ENCODE measurements at regions not wholly inside any gene's neighbourhood (a gene's known extent, or its start where the extent isn't known, plus 50 kb on each side); places are given as distances from the start of the nearest gene placed in this dataset.

DNA sequence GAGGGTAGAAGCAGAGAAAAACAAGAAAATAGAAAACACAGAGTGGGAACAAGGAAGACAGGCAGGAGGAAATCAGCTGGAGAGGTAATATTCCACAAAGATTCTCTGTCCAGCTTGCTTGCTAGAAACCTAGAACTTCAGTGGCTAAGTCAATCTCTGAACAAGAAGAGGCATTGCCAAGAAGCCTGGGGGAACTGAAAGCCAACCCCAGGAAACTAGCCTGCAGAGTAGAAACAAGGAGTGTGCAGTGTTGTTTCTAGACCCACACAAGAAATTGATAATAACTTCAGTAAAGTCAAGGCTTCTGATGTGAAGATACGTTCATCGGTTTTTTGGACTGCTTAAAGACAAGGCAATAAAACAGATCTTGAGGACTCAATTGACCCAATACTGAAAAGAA, 234.5 kb upstream of the MAP3K1 start:
- Mint-ChIP-seq H3K4me1 (peaks cover 8% of the 10 kb centered on the region), H3K9me3 (peaks cover 10% of the 10 kb centered on the region), H3K27ac (no peak overlapping the region), H3K36me3 (ENCODE audit: low read depth) (peaks cover 12% of the 10 kb centered on the region), H3K4me3 (no peak overlapping the region), H3K27me3 (peaks cover 7% of the 10 kb centered on the region)
- ChIA-PET POLR2A (no interaction called here), CTCF (interaction anchor here (0.9 kb wide), 1 partner anchor 26 kb away, joined by 3 read pairs; no protein-coding TSS in a partner anchor)
- no peak for DNase-seq

DNA sequence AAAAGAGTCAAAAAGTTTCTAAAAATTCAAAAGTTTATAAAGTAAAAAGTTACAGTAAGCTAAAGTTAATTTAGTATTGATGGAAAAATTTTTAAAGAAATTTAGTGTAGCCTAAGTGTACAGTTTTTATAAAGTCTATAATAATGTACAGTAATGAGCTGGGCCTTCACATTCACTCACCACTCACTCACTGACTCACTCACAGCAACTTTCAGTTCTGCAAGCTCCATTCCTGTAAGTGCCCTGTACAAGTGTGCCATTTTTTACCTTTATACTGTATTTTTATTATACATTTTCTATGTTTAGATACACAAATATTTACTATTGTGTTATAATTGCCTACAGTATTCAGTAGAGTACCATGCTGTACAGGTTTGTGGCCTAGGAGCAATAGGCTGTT, 239.5 kb upstream of the MAP3K1 start:
- peaks cover 3% of the 10 kb centered on the region for H3K27me3 Mint-ChIP-seq
- no peak overlapping the region for H3K27ac Mint-ChIP-seq
- H3K9me3 Mint-ChIP-seq: peaks cover 14% of the 10 kb centered on the region
- DNase-seq: no peak
- H3K4me3 Mint-ChIP-seq: no peak overlapping the region
- H3K36me3 Mint-ChIP-seq (ENCODE audit: low read depth): peaks cover 9% of the 10 kb centered on the region
- POLR2A ChIA-PET: no interaction called here
- no peaks in the 10 kb centered on the region for H3K4me1 Mint-ChIP-seq
- CTCF ChIA-PET: interaction anchor here (0.7 to 0.9 kb wide), 2 partner anchors 9 to 20 kb away, joined by 3 read pairs; no protein-coding TSS in a partner anchor

DNA sequence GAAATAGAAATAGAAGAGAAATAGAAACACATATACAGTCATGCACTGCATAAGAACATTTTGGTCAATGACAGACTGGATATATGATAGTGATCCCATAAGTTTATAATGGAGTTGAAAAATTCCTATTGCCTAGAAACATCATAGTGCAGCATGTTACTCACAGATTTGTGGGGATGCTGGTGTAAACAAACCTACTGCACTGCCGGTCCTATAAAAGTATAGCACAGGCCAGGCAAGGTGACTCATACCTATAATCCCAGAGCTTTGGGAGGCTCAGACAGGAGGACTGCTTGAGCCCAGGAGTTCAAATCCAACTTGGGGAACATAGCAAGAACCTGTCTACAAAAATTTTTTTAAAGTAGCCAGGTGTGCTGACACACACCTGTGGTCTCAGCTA, 240.6 kb upstream of the MAP3K1 start:
- no peak for DNase-seq
- H3K9me3 Mint-ChIP-seq: peaks cover 14% of the 10 kb centered on the region
- peak overlapping the region; percentile 61 for H3K27ac Mint-ChIP-seq
- peaks cover 9% of the 10 kb centered on the region for H3K36me3 Mint-ChIP-seq (ENCODE audit: low read depth)
- CTCF ChIA-PET: no interaction called here
- POLR2A ChIA-PET: no interaction called here
- H3K4me1 Mint-ChIP-seq: no peaks in the 10 kb centered on the region
- no peak overlapping the region for H3K4me3 Mint-ChIP-seq
- no peaks in the 10 kb centered on the region for H3K27me3 Mint-ChIP-seq

DNA sequence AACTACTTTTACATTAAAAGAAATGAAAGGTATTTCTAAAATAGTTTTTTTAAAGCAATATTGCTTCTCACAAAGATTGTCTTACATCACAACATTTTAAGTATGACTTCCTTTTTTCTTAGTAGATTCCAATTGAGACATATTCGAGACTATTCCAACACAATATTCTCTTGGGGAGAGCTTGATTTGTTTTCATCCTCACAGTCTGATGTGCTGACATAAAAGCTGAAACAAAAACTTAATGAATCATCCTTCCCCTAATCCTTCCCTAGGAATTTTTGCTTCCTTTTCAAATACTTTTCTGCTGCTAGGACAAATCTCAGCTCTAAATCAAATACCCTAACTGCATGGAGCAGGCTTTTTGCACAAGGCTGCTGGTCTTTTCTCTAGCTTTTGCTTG, 245.8 kb upstream of the MAP3K1 start:
- H3K4me1 Mint-ChIP-seq: peaks cover 14% of the 10 kb centered on the region
- no peak overlapping the region for H3K27ac Mint-ChIP-seq
- H3K36me3 Mint-ChIP-seq (ENCODE audit: low read depth): peaks cover 9% of the 10 kb centered on the region
- no peak for DNase-seq
- POLR2A ChIA-PET: no interaction called here
- CTCF ChIA-PET: interaction anchor here (1.1 kb wide), 1 partner anchor 29 kb away, joined by 3 read pairs; no protein-coding TSS in a partner anchor
- no peaks in the 10 kb centered on the region for H3K27me3 Mint-ChIP-seq
- peaks cover 14% of the 10 kb centered on the region for H3K9me3 Mint-ChIP-seq
- no peak overlapping the region for H3K4me3 Mint-ChIP-seq

DNA sequence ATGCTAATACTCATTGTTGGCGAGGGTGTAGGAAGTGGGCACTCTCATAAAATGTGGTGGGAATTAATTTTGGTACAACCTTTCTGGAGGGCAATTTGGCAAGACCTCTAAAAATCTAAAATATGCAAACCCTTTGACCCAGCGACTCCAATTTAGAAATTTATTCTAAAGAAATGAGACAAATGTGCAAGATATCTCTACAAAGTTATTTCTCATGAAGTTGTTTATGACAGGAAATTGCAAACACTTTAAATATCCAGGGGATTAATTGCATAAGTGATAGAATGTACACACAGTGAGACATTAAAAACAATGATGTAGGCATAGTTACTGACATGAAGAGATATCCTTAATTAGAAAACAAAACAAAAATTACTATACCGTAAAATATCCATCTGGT, 246.3 kb upstream of the MAP3K1 start:
- CTCF ChIA-PET: interaction anchor here (1.1 kb wide), 1 partner anchor 28 kb away, joined by 3 read pairs; no protein-coding TSS in a partner anchor
- no peak overlapping the region for H3K27ac Mint-ChIP-seq
- POLR2A ChIA-PET: no interaction called here
- H3K36me3 Mint-ChIP-seq (ENCODE audit: low read depth): peaks cover 8% of the 10 kb centered on the region
- H3K9me3 Mint-ChIP-seq: peaks cover 12% of the 10 kb centered on the region
- H3K4me1 Mint-ChIP-seq: peaks cover 14% of the 10 kb centered on the region
- H3K27me3 Mint-ChIP-seq: no peaks in the 10 kb centered on the region
- no peak for DNase-seq
- H3K4me3 Mint-ChIP-seq: no peak overlapping the region

DNA sequence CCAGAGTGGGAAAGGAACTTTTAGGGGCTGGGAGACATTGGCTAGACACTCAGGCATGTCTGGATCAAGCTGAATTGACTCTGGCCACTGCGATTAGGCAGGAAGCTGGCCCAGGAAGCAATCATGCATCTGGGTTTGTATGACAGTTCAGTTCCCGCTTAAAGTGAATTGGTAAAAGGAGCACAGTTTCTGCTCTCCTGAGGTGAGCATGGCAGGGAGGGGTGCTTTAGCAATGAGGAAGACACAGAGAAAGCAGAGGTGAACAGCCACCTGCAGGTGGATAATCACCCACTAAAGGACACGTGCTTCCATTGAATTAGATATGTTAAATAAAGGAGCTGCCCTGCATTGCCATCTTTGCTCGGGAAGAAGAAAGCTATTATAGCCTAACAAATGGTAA, 248.1 kb upstream of the MAP3K1 start:
- H3K27ac Mint-ChIP-seq: no peak overlapping the region
- no peak overlapping the region for H3K4me3 Mint-ChIP-seq
- no peak for DNase-seq
- ChIA-PET CTCF (no interaction called here), POLR2A (no interaction called here)
- H3K4me1 Mint-ChIP-seq: peaks cover 14% of the 10 kb centered on the region
- no peaks in the 10 kb centered on the region for H3K27me3 Mint-ChIP-seq
- H3K36me3 Mint-ChIP-seq (ENCODE audit: low read depth): no peaks in the 10 kb centered on the region
- H3K9me3 Mint-ChIP-seq: no peaks in the 10 kb centered on the region

DNA sequence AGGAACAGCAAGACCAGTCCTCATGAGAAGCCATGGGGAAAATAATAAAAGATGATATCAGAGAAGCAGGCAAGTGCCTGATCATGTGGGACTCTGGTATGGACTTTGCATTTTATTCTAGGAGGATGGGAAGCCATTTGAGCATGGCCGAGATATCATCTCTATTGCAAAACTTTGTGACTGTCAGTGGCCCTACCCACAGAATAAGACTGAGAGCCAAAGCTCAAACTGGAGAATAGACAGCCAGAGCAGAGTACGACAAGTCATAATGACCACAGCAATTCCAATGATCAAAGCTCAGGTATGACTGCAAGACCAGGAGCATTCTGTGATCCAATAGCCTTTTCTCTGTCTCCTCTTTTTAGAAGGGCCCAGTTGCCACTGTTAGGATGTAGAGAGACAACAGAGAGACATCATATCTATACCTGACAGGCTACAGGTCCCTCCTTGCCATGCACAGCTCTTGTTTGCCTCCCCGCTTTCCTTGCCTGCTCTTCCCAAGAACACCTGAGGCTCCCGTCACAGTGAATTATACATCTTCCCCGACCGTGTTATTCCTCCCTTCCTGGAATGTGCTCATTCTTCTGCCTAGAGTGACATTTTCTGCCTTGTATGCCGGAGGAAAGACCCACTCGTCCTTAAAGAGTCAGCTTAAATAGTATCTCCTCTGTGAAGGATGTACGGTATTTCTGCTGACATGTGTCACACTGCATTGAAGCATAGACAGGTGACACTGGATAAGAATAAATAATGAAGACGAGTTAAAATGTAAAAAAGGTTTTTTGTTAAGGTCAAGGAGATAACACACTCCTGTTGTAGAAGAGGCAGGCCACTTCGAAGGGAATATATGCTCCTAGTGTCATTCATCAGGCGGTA, 248.7 kb upstream of the MAP3K1 start:
- POLR2A ChIA-PET: interaction anchor here (0.6 kb wide), 1 partner anchor 89 kb away, joined by 3 read pairs; no protein-coding TSS in a partner anchor
- Mint-ChIP-seq H3K27ac (no peak overlapping the region), H3K36me3 (ENCODE audit: low read depth) (no peaks in the 10 kb centered on the region), H3K27me3 (no peaks in the 10 kb centered on the region), H3K4me1 (peaks cover 14% of the 10 kb centered on the region), H3K9me3 (no peaks in the 10 kb centered on the region), H3K4me3 (no peak overlapping the region)
- DNase-seq: no peak
- CTCF ChIA-PET: interaction anchor here (1.0 kb wide), 1 partner anchor 9 kb away, joined by 3 read pairs; no protein-coding TSS in a partner anchor

DNA sequence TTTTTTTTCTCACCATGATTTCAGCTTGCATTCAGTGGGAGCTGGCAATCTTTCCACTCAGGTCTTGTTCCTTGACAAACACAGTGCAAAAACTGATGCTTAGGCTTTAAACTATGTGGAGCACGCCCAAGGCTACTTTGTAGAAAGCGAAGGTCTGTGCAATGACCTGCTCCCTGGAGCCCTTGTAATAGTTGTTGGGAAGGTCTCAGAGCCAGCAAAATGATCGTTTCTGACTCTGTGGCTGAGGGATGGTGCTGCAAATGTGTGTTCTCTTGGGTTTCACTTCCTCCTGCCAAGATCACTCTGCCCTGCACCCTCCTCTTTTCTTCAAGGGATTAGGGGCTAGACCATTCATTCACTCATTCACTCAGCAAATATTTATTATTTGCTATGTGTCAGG, 249.7 kb upstream of the MAP3K1 start:
- no peak for DNase-seq
- Mint-ChIP-seq H3K36me3 (ENCODE audit: low read depth) (no peaks in the 10 kb centered on the region), H3K27me3 (no peaks in the 10 kb centered on the region), H3K4me3 (no peak overlapping the region), H3K27ac (no peak overlapping the region), H3K9me3 (no peaks in the 10 kb centered on the region), H3K4me1 (peaks cover 14% of the 10 kb centered on the region)
- POLR2A ChIA-PET: no interaction called here
- CTCF ChIA-PET: no interaction called here

DNA sequence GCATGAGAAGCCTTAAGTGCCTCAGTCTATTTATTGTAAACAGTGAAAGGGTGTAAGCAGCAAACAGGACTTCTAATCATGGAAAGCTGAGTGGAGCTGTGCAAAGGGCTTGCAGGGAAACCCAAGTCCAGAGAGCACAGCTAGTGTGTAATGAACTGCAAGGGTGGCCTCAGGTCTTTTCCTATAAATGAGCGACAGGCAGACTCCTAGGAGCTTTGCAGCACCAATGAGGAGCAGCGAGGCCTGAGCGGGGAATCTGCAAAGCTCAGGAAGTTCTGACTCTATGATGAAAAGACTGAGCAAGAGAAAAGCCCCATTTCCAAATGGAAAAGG, 250.1 kb upstream of the MAP3K1 start:
- Mint-ChIP-seq H3K4me3 (no peak overlapping the region), H3K4me1 (peaks cover 14% of the 10 kb centered on the region), H3K9me3 (peaks cover 1% of the 10 kb centered on the region), H3K36me3 (ENCODE audit: low read depth) (no peaks in the 10 kb centered on the region), H3K27me3 (no peaks in the 10 kb centered on the region), H3K27ac (no peak overlapping the region)
- ChIA-PET CTCF (interaction anchor here (0.6 to 1.2 kb wide), 2 partner anchors 46 to 96 kb away, joined by 3 to 4 read pairs; no protein-coding TSS in a partner anchor), POLR2A (interaction anchor here (1.0 kb wide), 1 partner anchor 18 kb away, joined by 4 read pairs; no protein-coding TSS in a partner anchor)
- DNase-seq: no peak

DNA sequence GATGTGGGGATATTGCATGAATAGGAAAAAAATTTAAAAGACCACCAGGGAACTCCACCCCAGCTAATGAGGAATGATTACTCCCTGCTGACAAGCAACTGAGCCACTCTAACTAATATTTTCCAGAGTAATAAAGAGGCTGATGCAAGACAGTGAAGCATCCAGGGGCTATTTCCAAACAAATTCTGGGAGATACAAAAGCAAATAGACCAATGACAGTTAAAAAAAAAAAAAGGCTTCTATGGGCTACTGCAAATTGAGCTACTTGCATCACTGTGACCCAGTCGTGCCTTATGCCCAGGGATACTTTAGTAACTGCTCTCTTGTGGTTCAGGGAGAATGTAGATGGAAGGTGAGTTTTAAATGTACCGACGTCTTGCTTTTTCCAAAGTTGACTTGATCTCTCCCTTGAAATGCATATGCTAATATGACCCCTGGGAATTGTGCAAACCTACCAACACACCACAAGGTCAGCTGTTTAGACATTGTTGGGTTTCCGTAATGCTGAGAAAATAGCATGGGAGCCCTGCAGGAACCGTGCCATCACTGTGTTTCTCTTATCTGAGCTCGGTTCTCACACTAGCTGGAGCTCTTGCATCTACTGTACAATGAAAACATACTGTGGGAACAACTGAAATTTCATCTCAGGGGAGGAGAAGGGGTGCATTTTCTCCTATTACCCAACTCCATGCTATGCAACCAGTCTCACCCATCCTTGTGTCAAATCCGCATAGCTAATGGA, 250.6 kb upstream of the MAP3K1 start:
- ChIA-PET CTCF (interaction anchor here (0.6 to 1.2 kb wide), 3 partner anchors 46 to 97 kb away, joined by 3 to 4 read pairs (median 3); no protein-coding TSS in a partner anchor), POLR2A (interaction anchor here (1.0 kb wide), 1 partner anchor 17 kb away, joined by 4 read pairs; no protein-coding TSS in a partner anchor)
- peaks cover 4% of the 10 kb centered on the region for H3K9me3 Mint-ChIP-seq
- no peak for DNase-seq
- peaks cover 14% of the 10 kb centered on the region for H3K4me1 Mint-ChIP-seq
- H3K36me3 Mint-ChIP-seq (ENCODE audit: low read depth): no peaks in the 10 kb centered on the region
- H3K4me3 Mint-ChIP-seq: no peak overlapping the region
- H3K27ac Mint-ChIP-seq: no peak overlapping the region
- no peaks in the 10 kb centered on the region for H3K27me3 Mint-ChIP-seq

DNA sequence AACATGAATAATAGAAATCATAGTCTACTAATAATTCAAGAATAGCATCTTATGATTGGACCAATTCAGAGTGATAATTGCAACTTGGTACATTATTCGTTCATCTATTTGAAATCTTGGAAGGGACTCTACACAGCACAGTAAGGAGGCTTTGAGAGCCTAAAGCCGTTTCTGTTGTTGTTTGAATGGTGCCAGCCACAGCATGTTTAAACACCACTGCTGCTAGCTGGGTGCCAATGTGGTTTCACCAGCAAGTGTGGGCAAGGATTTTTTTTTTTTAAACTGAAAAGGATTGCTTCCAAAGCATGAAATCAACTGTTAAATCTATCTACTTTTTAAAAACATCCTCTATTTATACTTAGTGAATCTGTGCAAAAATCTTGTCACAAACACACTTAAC, 253.9 kb upstream of the MAP3K1 start:
- Mint-ChIP-seq H3K4me3 (no peak overlapping the region), H3K9me3 (peaks cover 4% of the 10 kb centered on the region), H3K4me1 (peaks cover 14% of the 10 kb centered on the region), H3K27me3 (peaks cover 9% of the 10 kb centered on the region), H3K27ac (no peak overlapping the region), H3K36me3 (ENCODE audit: low read depth) (no peaks in the 10 kb centered on the region)
- no peak for DNase-seq
- ChIA-PET CTCF (interaction anchor here (0.6 to 1.7 kb wide), 2 partner anchors 16 to 119 kb away, joined by 3 to 5 read pairs; no protein-coding TSS in a partner anchor), POLR2A (no interaction called here)

DNA sequence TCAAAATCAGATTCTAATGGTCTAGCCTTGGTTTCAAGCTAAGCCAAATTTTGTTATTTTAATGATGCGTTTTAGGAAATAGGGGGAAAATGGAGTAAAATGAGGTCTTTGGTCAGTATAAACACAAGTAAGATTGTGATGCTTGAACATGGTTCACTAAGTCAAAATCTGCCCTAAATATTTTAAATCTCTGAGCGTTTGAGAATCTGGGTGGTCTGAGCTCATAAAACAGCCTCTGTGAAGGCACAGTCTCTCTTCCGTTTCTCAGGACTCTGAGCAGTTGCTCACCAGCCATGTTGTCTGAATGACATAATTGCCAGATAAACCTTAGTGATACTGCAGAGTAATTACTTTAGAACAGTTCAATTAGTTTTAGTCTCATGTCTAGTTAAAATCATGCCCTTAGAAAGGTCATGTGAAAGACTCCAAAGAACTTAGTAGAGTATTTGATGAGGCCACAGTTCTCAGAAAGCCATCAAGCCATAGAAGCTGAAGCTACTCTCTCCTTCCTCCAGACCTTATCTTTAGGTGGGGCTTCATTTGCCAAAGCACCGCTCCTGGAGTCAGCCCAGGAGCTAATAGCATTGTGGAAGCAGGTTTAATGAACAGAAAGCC, 257.1 kb upstream of the MAP3K1 start:
- Mint-ChIP-seq H3K27me3 (peaks cover 9% of the 10 kb centered on the region), H3K36me3 (ENCODE audit: low read depth) (no peaks in the 10 kb centered on the region), H3K4me3 (no peak overlapping the region), H3K27ac (no peak overlapping the region), H3K9me3 (peaks cover 4% of the 10 kb centered on the region), H3K4me1 (no peaks in the 10 kb centered on the region)
- DNase-seq: no peak
- POLR2A ChIA-PET: no interaction called here
- CTCF ChIA-PET: no interaction called here

DNA sequence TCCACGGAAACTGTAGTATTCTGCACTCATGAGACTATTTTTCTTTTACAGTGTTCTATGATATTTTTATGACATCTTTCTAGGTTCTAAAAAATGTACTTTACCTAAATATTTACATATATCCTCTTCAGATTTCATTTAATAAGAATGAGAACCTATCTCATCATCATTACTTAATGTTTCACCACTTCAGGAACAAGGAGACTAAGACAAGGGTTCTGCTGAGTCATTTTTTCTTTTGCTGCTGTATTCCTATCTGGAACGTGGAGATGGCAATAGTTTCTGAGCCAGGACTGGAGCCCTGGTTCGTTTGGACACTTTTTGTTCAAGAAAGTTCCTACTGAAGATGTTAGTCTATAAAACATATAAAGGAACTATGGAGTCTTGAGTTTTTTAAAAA, 258.2 kb upstream of the MAP3K1 start:
- peaks cover 9% of the 10 kb centered on the region for H3K27me3 Mint-ChIP-seq
- H3K4me1 Mint-ChIP-seq: no peaks in the 10 kb centered on the region
- no peaks in the 10 kb centered on the region for H3K36me3 Mint-ChIP-seq (ENCODE audit: low read depth)
- DNase-seq: no peak
- CTCF ChIA-PET: interaction anchor here (0.9 kb wide), 1 partner anchor 16 kb away, joined by 3 read pairs; no protein-coding TSS in a partner anchor
- no peak overlapping the region for H3K27ac Mint-ChIP-seq
- peaks cover 4% of the 10 kb centered on the region for H3K9me3 Mint-ChIP-seq
- H3K4me3 Mint-ChIP-seq: no peak overlapping the region
- POLR2A ChIA-PET: no interaction called here

Measured in activated CD4-positive, alpha-beta T cell treated with anti-CD3 and anti-CD28 coated beads, Interleukin-2, amount 10 ng/mL, durations not matched to agents 7 days and 5 days (primary cell).